K562 (cell line): ENCODE measurements at regions not wholly inside any gene's neighbourhood (a gene's known extent, or its start where the extent isn't known, plus 50 kb on each side); places are given as distances from the start of the nearest gene placed in this dataset.

ENCODE experiments used
- CBFB ChIP-seq: sonication (generic); formaldehyde crosslinking; IDR thresholded peaks from 2 replicates; pipeline ENCODE4 v1.4.0; 2020; ENCODE audit warnings: mild to moderate bottlenecking, missing genetic modification reagents
- CTCF ChIP-seq, 3 experiments: IDR thresholded peaks in 2 of 3; conservative IDR thresholded peaks in 1 of 3; 2 replicates each; pipeline ENCODE4 v1.5.1; 2011 to 2012; ENCODE audit warnings: low read length in 3 of 3, mild to moderate bottlenecking in 3 of 3, control low read depth in 2 of 3, improper control_type of control experiment in 1 of 3, inconsistent platforms in 1 of 3, low read depth in 1 of 3, mixed read lengths in 1 of 3, moderate library complexity in 1 of 3; ENCODE audit not compliant: insufficient read depth in 2 of 3
- EZH2 ChIP-seq: IDR thresholded peaks from 2 replicates; pipeline ENCODE4 v1.6.1; 2012; ENCODE audit warnings: low read depth, mild to moderate bottlenecking, inconsistent platforms, low read length, borderline replicate concordance
- NFIC ChIP-seq: fragments of 450-650 bp; IDR thresholded peaks from 2 replicates; pipeline ENCODE4 v1.6.1; 2017; ENCODE audit warnings: mild to moderate bottlenecking, inconsistent platforms
- PHB2 ChIP-seq: fragments of 450-650 bp; IDR thresholded peaks from 2 replicates; pipeline ENCODE4 v1.6.1; 2017; ENCODE audit warnings: low read depth
- SAFB2 ChIP-seq: fragments of 200-400 bp; formaldehyde crosslinking; IDR thresholded peaks from 2 replicates; pipeline ENCODE4 v1.6.1; 2018; ENCODE audit warnings: borderline replicate concordance, low read length, low read depth, moderate library complexity; ENCODE audit not compliant: severe bottlenecking
- TAF7 ChIP-seq: fragments of 450-650 bp; IDR thresholded peaks from 2 replicates; pipeline ENCODE4 v1.6.1; 2016; ENCODE audit warnings: missing genetic modification characterization, missing compliant biosample characterization
- TCF7L2 ChIP-seq: fragments of 150-350 bp; IDR thresholded peaks from 2 replicates; pipeline ENCODE4 v1.6.1; 2016; ENCODE audit warnings: low read depth, mild to moderate bottlenecking, low read length, moderate library complexity
- ZBTB11 ChIP-seq, 3 experiments: fragments of 200-800 bp in 1 of 3; fragments of 250-450 bp in 1 of 3; fragments of 450-650 bp in 1 of 3; sonication (Bioruptor Pico) in 1 of 3; sonication (Bioruptor generic) in 1 of 3; formaldehyde crosslinking in 1 of 3; IDR thresholded peaks; 2 replicates each; pipeline versions ENCODE4 v1.6.1 to v1.8.0; 2016 to 2022; ENCODE audit warnings: mild to moderate bottlenecking in 2 of 3, missing genetic modification characterization in 2 of 3, missing compliant biosample characterization in 1 of 3, moderate library complexity in 1 of 3
- ZBTB7A ChIP-seq: IDR thresholded peaks from 2 replicates; pipeline ENCODE4 v1.6.1; 2011; ENCODE audit warnings: low read depth, mild to moderate bottlenecking, low read length, moderate library complexity, borderline replicate concordance; ENCODE audit not compliant: control insufficient read depth
- TF ChIP-seq, protein P1 (sequence below), 3 experiments: fragments of 200-800 bp in 1 of 3; sonication (Bioruptor generic) in 1 of 3; sonication (generic) in 1 of 3; formaldehyde crosslinking in 1 of 3; IDR thresholded peaks; 2 replicates each; pipeline versions ENCODE4 v1.6.1 to v1.8.0; 2016 to 2022; ENCODE audit warnings: mild to moderate bottlenecking in 2 of 3, missing compliant biosample characterization in 2 of 3, missing genetic modification characterization in 2 of 3, missing genetic modification reagents in 1 of 3
- TF ChIP-seq, protein P2 (sequence below): fragments of 250-450 bp; sonication (Bioruptor Pico); IDR thresholded peaks from 2 replicates; pipeline ENCODE4 v1.5.0; 2022; ENCODE audit warnings: mild to moderate bottlenecking
- TF ChIP-seq, protein P3 (sequence below): sonication (generic); formaldehyde crosslinking; IDR thresholded peaks from 2 replicates; pipeline ENCODE4 v1.8.0; 2022; ENCODE audit warnings: mild to moderate bottlenecking, missing genetic modification reagents

DNA sequence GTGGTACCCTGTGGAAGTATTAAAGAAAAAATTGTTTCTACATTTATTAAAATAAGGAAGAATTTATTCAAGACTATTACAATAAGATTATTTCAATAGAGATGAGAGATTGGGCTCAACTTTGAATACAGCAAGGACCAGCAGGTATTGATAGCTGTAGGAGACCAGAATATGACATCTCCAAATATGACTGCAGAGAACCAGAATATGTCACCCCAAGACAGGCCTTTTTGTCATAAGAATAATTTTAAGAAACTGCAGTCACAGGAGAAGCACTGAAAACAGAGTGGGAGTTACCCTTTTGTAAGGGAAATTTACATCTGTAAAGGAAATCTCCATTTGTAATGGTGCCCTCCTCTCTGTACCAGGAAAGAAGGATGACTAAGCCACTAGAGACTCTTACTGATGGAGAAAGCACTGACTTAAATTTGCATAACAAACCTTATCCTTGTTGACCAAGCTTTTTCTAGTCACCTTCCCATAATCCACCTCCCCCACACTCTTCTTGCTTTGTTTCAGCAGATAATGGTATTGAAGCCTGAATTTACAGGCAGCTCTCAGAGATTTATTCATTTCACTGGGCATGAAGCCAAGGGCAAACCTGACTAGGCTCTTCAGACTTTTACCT, 145.1 kb upstream of the RMP24 start:
- TF ChIP-seq EZH2 (no peak), ZBTB11 (CRISPR knock-in tag; IDR thresholded peaks at IDR 0.05) (no peak), CTCF (IDR thresholded peaks at IDR 0.05 in 2 of 3, conservative IDR thresholded peaks at IDR 0.05 in 1 of 3; ENCODE audit: insufficient read depth in 2 of 3, low read depth in 1 of 3, low read length in 3 of 3) (no peak), NFIC (peak; percentile 84), ZBTB7A (no peak), PHB2 (no peak), TCF7L2 (no peak), SAFB2 (no peak), TAF7 (tag) (no peak), CBFB (CRISPR knock-in tag) (no peak)
- TF ChIP-seq, protein P1, sequence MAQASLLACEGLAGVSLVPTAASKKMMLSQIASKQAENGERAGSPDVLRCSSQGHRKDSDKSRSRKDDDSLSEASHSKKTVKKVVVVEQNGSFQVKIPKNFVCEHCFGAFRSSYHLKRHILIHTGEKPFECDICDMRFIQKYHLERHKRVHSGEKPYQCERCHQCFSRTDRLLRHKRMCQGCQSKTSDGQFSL (CRISPR knock-in tag; IDR thresholded peaks at IDR 0.05), result no peak
- TF ChIP-seq, protein P1 (tag; IDR thresholded peaks at IDR 0.05), result no peak
- TF ChIP-seq, protein P2, sequence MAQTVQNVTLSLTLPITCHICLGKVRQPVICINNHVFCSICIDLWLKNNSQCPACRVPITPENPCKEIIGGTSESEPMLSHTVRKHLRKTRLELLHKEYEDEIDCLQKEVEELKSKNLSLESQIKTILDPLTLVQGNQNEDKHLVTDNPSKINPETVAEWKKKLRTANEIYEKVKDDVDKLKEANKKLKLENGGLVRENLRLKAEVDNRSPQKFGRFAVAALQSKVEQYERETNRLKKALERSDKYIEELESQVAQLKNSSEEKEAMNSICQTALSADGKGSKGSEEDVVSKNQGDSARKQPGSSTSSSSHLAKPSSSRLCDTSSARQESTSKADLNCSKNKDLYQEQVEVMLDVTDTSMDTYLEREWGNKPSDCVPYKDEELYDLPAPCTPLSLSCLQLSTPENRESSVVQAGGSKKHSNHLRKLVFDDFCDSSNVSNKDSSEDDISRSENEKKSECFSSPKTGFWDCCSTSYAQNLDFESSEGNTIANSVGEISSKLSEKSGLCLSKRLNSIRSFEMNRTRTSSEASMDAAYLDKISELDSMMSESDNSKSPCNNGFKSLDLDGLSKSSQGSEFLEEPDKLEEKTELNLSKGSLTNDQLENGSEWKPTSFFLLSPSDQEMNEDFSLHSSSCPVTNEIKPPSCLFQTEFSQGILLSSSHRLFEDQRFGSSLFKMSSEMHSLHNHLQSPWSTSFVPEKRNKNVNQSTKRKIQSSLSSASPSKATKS (CRISPR knock-in tag), result no peak
- TF ChIP-seq, protein P3, sequence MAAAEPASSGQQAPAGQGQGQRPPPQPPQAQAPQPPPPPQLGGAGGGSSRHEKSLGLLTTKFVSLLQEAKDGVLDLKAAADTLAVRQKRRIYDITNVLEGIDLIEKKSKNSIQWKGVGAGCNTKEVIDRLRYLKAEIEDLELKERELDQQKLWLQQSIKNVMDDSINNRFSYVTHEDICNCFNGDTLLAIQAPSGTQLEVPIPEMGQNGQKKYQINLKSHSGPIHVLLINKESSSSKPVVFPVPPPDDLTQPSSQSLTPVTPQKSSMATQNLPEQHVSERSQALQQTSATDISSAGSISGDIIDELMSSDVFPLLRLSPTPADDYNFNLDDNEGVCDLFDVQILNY, result no peak
